AG10803 (cell line): ENCODE measurements at regions not wholly inside any gene's neighbourhood (a gene's known extent, or its start where the extent isn't known, plus 50 kb on each side); places are given as distances from the start of the nearest gene placed in this dataset.

Experiments
- DNase-seq: peaks from one replicate; pipeline ENCODE4 v3.0.0; 2010; ENCODE audit warnings: low read depth
- H3K4me3 ChIP-seq: 2 replicates; pipeline ENCODE4 v1.5.1; 2011; ENCODE audit warnings: mild to moderate bottlenecking, low read length, control low read depth
- CTCF ChIP-seq: conservative IDR thresholded peaks from 2 replicates; pipeline ENCODE4 v1.5.1; 2011; ENCODE audit warnings: mild to moderate bottlenecking, low read length, control low read depth, inconsistent platforms

GRCh38 chr3:146966124-146966523, 361.0 kb upstream of the PLSCR5 start:
- no peak for DNase-seq

GRCh38 chr3:146953511-146953981, 348.4 kb upstream of the PLSCR5 start:
- H3K4me3 ChIP-seq = no peak overlapping the region
- TF ChIP-seq CTCF = no peak
- peak; percentile 40 for DNase-seq

More at GRCh38 chr3:146966124-146966523, 361.0 kb upstream of the PLSCR5 start:
- no peak for TF ChIP-seq CTCF
- H3K4me3 ChIP-seq = no peak overlapping the region

GRCh38 chr3:146948985-146949384, 343.8 kb upstream of the PLSCR5 start:
- DNase-seq = no peak
- no peak overlapping the region for H3K4me3 ChIP-seq
- no peak for TF ChIP-seq CTCF

- no peak for DNase-seq
- no peak for TF ChIP-seq CTCF
- H3K4me3 ChIP-seq = no peak overlapping the region
Observed at GRCh38 chr3:146948186-146948585, 343.0 kb upstream of the PLSCR5 start.

GRCh38 chr3:146929696-146930095, 324.6 kb upstream of the PLSCR5 start:
- TF ChIP-seq CTCF = no peak
- peak; percentile 31 for DNase-seq
- H3K4me3 ChIP-seq = no peak overlapping the region

- DNase-seq = no peak
- TF ChIP-seq CTCF = no peak
- H3K4me3 ChIP-seq = no peak overlapping the region
Observed at GRCh38 chr3:146928421-146929059, 323.4 kb upstream of the PLSCR5 start.

GRCh38 chr3:146921693-146922092, 316.5 kb upstream of the PLSCR5 start:
- TF ChIP-seq CTCF = no peak
- no peak for DNase-seq
- no peak overlapping the region for H3K4me3 ChIP-seq
